ENCODE measurements at regions not wholly inside any gene's neighbourhood (a gene's known extent, or its start where the extent isn't known, plus 50 kb on each side); places are given as distances from the start of the nearest gene placed in this dataset.
"Not testable (repeated sequence)": the region's sequence is repeated elsewhere in the genome, so short reads cannot be mapped to it uniquely, and the experiment has no call there.

DNA sequence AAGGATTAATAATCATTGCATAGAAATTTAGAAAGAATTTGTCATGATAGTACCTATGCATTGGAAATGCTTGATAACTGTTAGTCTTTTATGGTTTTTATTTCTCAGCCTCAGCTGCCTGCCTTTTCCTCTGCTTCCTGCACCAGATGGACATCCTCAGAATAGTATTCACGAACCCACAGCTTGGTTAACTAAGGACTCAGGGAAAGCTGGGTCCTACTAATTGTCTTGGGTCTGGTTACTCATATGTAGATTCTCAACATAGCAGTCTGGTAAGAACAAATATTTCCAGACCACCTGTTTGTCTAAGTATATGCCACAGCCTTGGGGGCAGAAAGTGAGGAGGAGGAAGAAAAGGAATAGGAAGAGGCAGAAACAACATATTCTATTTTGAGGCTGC is 464.5 kb upstream of the SMARCA2 start:
- Histone ChIP-seq H4K20me1 (replicated peaks; ENCODE audit: control insufficient read depth, extremely low read depth, insufficient read depth, low read length) (no peaks in the 10 kb centered on the region), H3K9ac (replicated peaks; ENCODE audit: extremely low read depth, insufficient read depth, low read length) (no peak overlapping the region), H3K36me3 (ENCODE audit: control insufficient read depth in 2 of 2, extremely low read depth in 1 of 2, insufficient read depth in 2 of 2, low read length in 2 of 2) (no peaks in the 10 kb centered on the region), H2AFZ (ENCODE audit: low read depth, low read length) (no peak overlapping the region), H3K4me2 (ENCODE audit: insufficient read depth, low read length) (no peak overlapping the region), H3K4me1 (ENCODE audit: control insufficient read depth, extremely low read depth, insufficient read depth, low read length) (no peaks in the 10 kb centered on the region), H3K9me3 (replicated peaks; ENCODE audit: control insufficient read depth, insufficient read depth, low read length) (peaks cover 4% of the 10 kb centered on the region), H3K79me2 (ENCODE audit: control insufficient read depth, insufficient read depth, low read length) (no peaks in the 10 kb centered on the region), H3K27ac (ENCODE audit: insufficient read depth, low read depth, low read length) (no peak overlapping the region), H3K4me3 (replicated peaks in 1 of 3; ENCODE audit: insufficient read depth in 1 of 3, low read depth in 1 of 3, low read length in 3 of 3) (no peak overlapping the region), H3K27me3 (ENCODE audit: control insufficient read depth in 2 of 2, insufficient read depth in 2 of 2, low read length in 2 of 2) (no peaks in the 10 kb centered on the region), H3K9me1 (replicated peaks; ENCODE audit: control insufficient read depth, extremely low read depth, insufficient read depth, low read length) (no peaks in the 10 kb centered on the region)
- no peak for FAIRE-seq
- dilution Hi-C loops (cut with MboI; ENCODE audit: extremely low pct_ligation_motif_present, low sequenced_read_pairs): no loop called here
- TF ChIP-seq GATA2 (IDR thresholded peaks at IDR 0.05; ENCODE audit: insufficient read depth, insufficient read length, low read depth, low read length): no peak
- TF ChIP-seq JUN (IDR thresholded peaks at IDR 0.05; ENCODE audit: borderline replicate concordance, insufficient read depth, insufficient read length, low read depth): no peak
- TF ChIP-seq POLR2A (IDR thresholded peaks at IDR 0.05; ENCODE audit: low read depth, low read length): no peak
- TF ChIP-seq POLR2AphosphoS5 (IDR thresholded peaks at IDR 0.05; ENCODE audit: insufficient read depth, low read depth, low read length): no peak
- no peak for TF ChIP-seq EZH2 (IDR thresholded peaks at IDR 0.05; ENCODE audit: borderline replicate concordance, low read depth, low read length, severe bottlenecking)
- no peak for TF ChIP-seq MYC (IDR thresholded peaks at IDR 0.05; ENCODE audit: low read depth, low read length)
- CTCF ChIA-PET: no interaction called here
- no TSS peak for BruUV-seq (replicated peaks)
- POLR2A ChIA-PET: no interaction called here
- intact Hi-C loops (cut with micrococcal nuclease): no loop called here
- DNase-seq (ENCODE audit: low read depth, low spot score): no peak

- FAIRE-seq: no peak
- Histone ChIP-seq H3K9ac (replicated peaks; ENCODE audit: extremely low read depth, insufficient read depth, low read length) (no peak overlapping the region), H3K79me2 (ENCODE audit: control insufficient read depth, insufficient read depth, low read length) (no peaks in the 10 kb centered on the region), H3K27ac (ENCODE audit: insufficient read depth, low read depth, low read length) (no peak overlapping the region), H3K4me3 (replicated peaks in 1 of 3; ENCODE audit: insufficient read depth in 1 of 3, low read depth in 1 of 3, low read length in 3 of 3) (no peak overlapping the region), H3K27me3 (ENCODE audit: control insufficient read depth in 2 of 2, insufficient read depth in 2 of 2, low read length in 2 of 2) (no peaks in the 10 kb centered on the region), H3K4me1 (ENCODE audit: control insufficient read depth, extremely low read depth, insufficient read depth, low read length) (no peaks in the 10 kb centered on the region), H4K20me1 (replicated peaks; ENCODE audit: control insufficient read depth, extremely low read depth, insufficient read depth, low read length) (no peaks in the 10 kb centered on the region), H3K36me3 (ENCODE audit: control insufficient read depth in 2 of 2, extremely low read depth in 1 of 2, insufficient read depth in 2 of 2, low read length in 2 of 2) (no peaks in the 10 kb centered on the region), H2AFZ (ENCODE audit: low read depth, low read length) (no peak overlapping the region), H3K9me1 (replicated peaks; ENCODE audit: control insufficient read depth, extremely low read depth, insufficient read depth, low read length) (no peaks in the 10 kb centered on the region), H3K9me3 (replicated peaks; ENCODE audit: control insufficient read depth, insufficient read depth, low read length) (peaks cover 2% of the 10 kb centered on the region), H3K4me2 (ENCODE audit: insufficient read depth, low read length) (no peak overlapping the region)
- no TSS peak for BruUV-seq (replicated peaks)
- dilution Hi-C loops (cut with MboI; ENCODE audit: extremely low pct_ligation_motif_present, low sequenced_read_pairs): no loop called here
- POLR2A ChIA-PET: no interaction called here
- no peak for TF ChIP-seq POLR2A (IDR thresholded peaks at IDR 0.05; ENCODE audit: low read depth, low read length)
- TF ChIP-seq GATA2 (IDR thresholded peaks at IDR 0.05; ENCODE audit: insufficient read depth, insufficient read length, low read depth, low read length): no peak
- no peak for TF ChIP-seq MYC (IDR thresholded peaks at IDR 0.05; ENCODE audit: low read depth, low read length)
- TF ChIP-seq FOS (IDR thresholded peaks at IDR 0.05; ENCODE audit: borderline replicate concordance, insufficient read depth, low read length): no peak
- TF ChIP-seq, protein P1, sequence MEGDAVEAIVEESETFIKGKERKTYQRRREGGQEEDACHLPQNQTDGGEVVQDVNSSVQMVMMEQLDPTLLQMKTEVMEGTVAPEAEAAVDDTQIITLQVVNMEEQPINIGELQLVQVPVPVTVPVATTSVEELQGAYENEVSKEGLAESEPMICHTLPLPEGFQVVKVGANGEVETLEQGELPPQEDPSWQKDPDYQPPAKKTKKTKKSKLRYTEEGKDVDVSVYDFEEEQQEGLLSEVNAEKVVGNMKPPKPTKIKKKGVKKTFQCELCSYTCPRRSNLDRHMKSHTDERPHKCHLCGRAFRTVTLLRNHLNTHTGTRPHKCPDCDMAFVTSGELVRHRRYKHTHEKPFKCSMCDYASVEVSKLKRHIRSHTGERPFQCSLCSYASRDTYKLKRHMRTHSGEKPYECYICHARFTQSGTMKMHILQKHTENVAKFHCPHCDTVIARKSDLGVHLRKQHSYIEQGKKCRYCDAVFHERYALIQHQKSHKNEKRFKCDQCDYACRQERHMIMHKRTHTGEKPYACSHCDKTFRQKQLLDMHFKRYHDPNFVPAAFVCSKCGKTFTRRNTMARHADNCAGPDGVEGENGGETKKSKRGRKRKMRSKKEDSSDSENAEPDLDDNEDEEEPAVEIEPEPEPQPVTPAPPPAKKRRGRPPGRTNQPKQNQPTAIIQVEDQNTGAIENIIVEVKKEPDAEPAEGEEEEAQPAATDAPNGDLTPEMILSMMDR (IDR thresholded peaks at IDR 0.05; ENCODE audit: extremely low read depth in 1 of 2, insufficient read depth in 1 of 2, low read depth in 1 of 2, low read length in 2 of 2): no peak
- intact Hi-C loops (cut with micrococcal nuclease): no loop called here
- CTCF ChIA-PET: no interaction called here
- DNase-seq (ENCODE audit: low read depth, low spot score): no peak
Measured at GRCh38 chr9:1554081-1555035, 460.8 kb upstream of the SMARCA2 start.

DNA sequence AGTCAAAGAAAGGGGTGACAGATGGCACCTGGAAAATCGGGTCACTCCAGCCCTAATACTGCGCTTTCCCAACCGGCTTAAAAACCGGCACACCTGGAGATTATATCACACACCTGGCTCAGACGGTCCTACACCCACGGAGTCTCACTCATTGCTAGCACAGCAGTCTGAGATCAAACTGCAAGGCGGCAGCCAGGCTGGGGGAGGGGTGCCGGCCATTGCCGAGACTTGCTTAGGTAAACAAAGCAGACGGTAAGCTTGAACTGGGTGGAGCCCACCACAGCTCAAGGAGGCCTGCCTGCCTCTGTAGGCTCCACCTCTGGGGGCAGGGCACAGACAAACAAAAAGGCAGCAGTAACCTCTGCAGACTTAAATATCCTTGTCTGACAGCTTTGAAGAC is 456.5 kb upstream of the SMARCA2 start:
- BruUV-seq (replicated peaks); FAIRE-seq; H3K27me3 ChIP-seq (ENCODE audit: control insufficient read depth in 2 of 2, insufficient read depth in 2 of 2, low read length in 2 of 2); intact Hi-C loops (cut with micrococcal nuclease); DNase-seq (ENCODE audit: low read depth, low spot score); H3K4me3 ChIP-seq (replicated peaks in 1 of 3; ENCODE audit: insufficient read depth in 1 of 3, low read depth in 1 of 3, low read length in 3 of 3); H3K36me3 ChIP-seq (ENCODE audit: control insufficient read depth in 2 of 2, extremely low read depth in 1 of 2, insufficient read depth in 2 of 2, low read length in 2 of 2); POLR2A ChIA-PET; CTCF ChIA-PET; dilution Hi-C loops (cut with MboI; ENCODE audit: extremely low pct_ligation_motif_present, low sequenced_read_pairs); H3K4me2 ChIP-seq (ENCODE audit: insufficient read depth, low read length); H3K9ac ChIP-seq (replicated peaks; ENCODE audit: extremely low read depth, insufficient read depth, low read length); H3K9me1 ChIP-seq (replicated peaks; ENCODE audit: control insufficient read depth, extremely low read depth, insufficient read depth, low read length); H3K27ac ChIP-seq (ENCODE audit: insufficient read depth, low read depth, low read length); H3K79me2 ChIP-seq (ENCODE audit: control insufficient read depth, insufficient read depth, low read length); H2AFZ ChIP-seq (ENCODE audit: low read depth, low read length); H3K4me1 ChIP-seq (ENCODE audit: control insufficient read depth, extremely low read depth, insufficient read depth, low read length); H4K20me1 ChIP-seq (replicated peaks; ENCODE audit: control insufficient read depth, extremely low read depth, insufficient read depth, low read length); H3K9me3 ChIP-seq (replicated peaks; ENCODE audit: control insufficient read depth, insufficient read depth, low read length): not testable (repeated sequence)

Data from endothelial cell of umbilical vein (primary cell).